ENCODE measurements at regions not wholly inside any gene's neighbourhood (a gene's known extent, or its start where the extent isn't known, plus 50 kb on each side); places are given as distances from the start of the nearest gene placed in this dataset.

- DNase-seq, result no peak
Measured at GRCh38 chr2:58904095-58904494, 663.0 kb upstream of the FANCL start.

- no peak for DNase-seq
Measured at GRCh38 chr2:58903427-58903826, 662.3 kb upstream of the FANCL start.

- no peak for DNase-seq
Measured at GRCh38 chr2:58900246-58901027, 659.3 kb upstream of the FANCL start.

- no peak for DNase-seq
Measured at GRCh38 chr2:58899692-58900091, 658.6 kb upstream of the FANCL start.

GRCh38 chr2:58896638-58897037, 655.5 kb upstream of the FANCL start:
- DNase-seq, result no peak

- no peak for DNase-seq
Measured at GRCh38 chr2:58895857-58896256, 654.7 kb upstream of the FANCL start.

- no peak for DNase-seq
Measured at GRCh38 chr2:58893656-58894351, 652.7 kb upstream of the FANCL start.

GRCh38 chr2:58891828-58892377, 650.8 kb upstream of the FANCL start:
- DNase-seq, result no peak

GRCh38 chr2:58890865-58891525, 649.9 kb upstream of the FANCL start:
- DNase-seq, result no peak

GRCh38 chr2:58886009-58886408, 644.9 kb upstream of the FANCL start:
- no peak for DNase-seq

GRCh38 chr2:58879834-58880233, 638.7 kb upstream of the FANCL start:
- DNase-seq, result no peak

GRCh38 chr2:58878778-58879177, 637.7 kb upstream of the FANCL start:
- no peak for DNase-seq

- DNase-seq, result no peak
Measured at GRCh38 chr2:58876126-58876525, 635.0 kb upstream of the FANCL start.

GRCh38 chr2:58875436-58875835, 634.3 kb upstream of the FANCL start:
- no peak for DNase-seq

- no peak for DNase-seq
Measured at GRCh38 chr2:58871469-58872142, 630.5 kb upstream of the FANCL start.

GRCh38 chr2:58870704-58871103, 629.6 kb upstream of the FANCL start:
- DNase-seq, result no peak

GRCh38 chr2:58866946-58867345, 625.8 kb upstream of the FANCL start:
- no peak for DNase-seq

GRCh38 chr2:58866527-58866926, 625.4 kb upstream of the FANCL start:
- no peak for DNase-seq

GRCh38 chr2:58866040-58866439, 624.9 kb upstream of the FANCL start:
- no peak for DNase-seq

- no peak for DNase-seq
Measured at GRCh38 chr2:58865436-58865835, 624.3 kb upstream of the FANCL start.

- DNase-seq, result no peak
Measured at GRCh38 chr2:58862244-58862643, 621.1 kb upstream of the FANCL start.

- DNase-seq, result no peak
Measured at GRCh38 chr2:58860586-58860985, 619.5 kb upstream of the FANCL start.
